IMR-90 (cell line): ENCODE measurements at regions not wholly inside any gene's neighbourhood (a gene's known extent, or its start where the extent isn't known, plus 50 kb on each side); places are given as distances from the start of the nearest gene placed in this dataset.

Experiments
- CEBPB ChIP-seq: IDR thresholded peaks from 2 replicates; pipeline ENCODE4 v1.6.1; 2012; ENCODE audit warnings: low read depth, low read length, improper control_type of control experiment
- CTCF ChIP-seq: conservative IDR thresholded peaks from 2 replicates; pipeline ENCODE4 v1.5.1; 2012; ENCODE audit warnings: mild to moderate bottlenecking, low read depth, low read length, improper control_type of control experiment
- MAFK ChIP-seq: IDR thresholded peaks from 2 replicates; pipeline ENCODE4 v1.6.1; 2012; ENCODE audit warnings: low read depth, low read length, improper control_type of control experiment
- MAZ ChIP-seq: IDR thresholded peaks from 2 replicates; pipeline ENCODE4 v1.6.1; 2012; ENCODE audit warnings: low read depth, mild to moderate bottlenecking, low read length, improper control_type of control experiment, moderate library complexity, borderline replicate concordance
- MXI1 ChIP-seq: IDR thresholded peaks from 2 replicates; pipeline ENCODE4 v1.6.1; 2012; ENCODE audit warnings: low read depth, mild to moderate bottlenecking, low read length, moderate library complexity, borderline replicate concordance
- POLR2A ChIP-seq: IDR thresholded peaks from 2 replicates; pipeline ENCODE4 v1.6.1; 2012; ENCODE audit warnings: mild to moderate bottlenecking, low read depth, low read length
- RAD21 ChIP-seq: IDR thresholded peaks from 2 replicates; pipeline ENCODE4 v1.6.1; 2012; ENCODE audit warnings: low read length, improper control_type of control experiment
- RCOR1 ChIP-seq: IDR thresholded peaks from 2 replicates; pipeline ENCODE4 v1.6.1; 2012; ENCODE audit warnings: mild to moderate bottlenecking, low read length, improper control_type of control experiment; ENCODE audit not compliant: insufficient replicate concordance
- RFX5 ChIP-seq: IDR thresholded peaks from 2 replicates; pipeline ENCODE4 v1.8.0; 2012; ENCODE audit warnings: low read depth, mild to moderate bottlenecking, low read length, moderate library complexity
- SMC3 ChIP-seq: fragments of 150-350 bp; IDR thresholded peaks from 2 replicates; pipeline ENCODE4 v1.6.1; 2016; ENCODE audit warnings: low read depth, mild to moderate bottlenecking, antibody characterized with exemption, low read length, moderate library complexity
- USF2 ChIP-seq: fragments of 150-350 bp; IDR thresholded peaks from 2 replicates; pipeline ENCODE4 v1.6.1; 2017; ENCODE audit warnings: mild to moderate bottlenecking, antibody characterized with exemption, low read length, low read depth
- TF ChIP-seq, protein P1 (sequence below): fragments of 150-350 bp; IDR thresholded peaks from 2 replicates; pipeline ENCODE4 v1.6.1; 2016; ENCODE audit warnings: low read depth, mild to moderate bottlenecking, low read length, moderate library complexity, borderline replicate concordance

- no peak for TF ChIP-seq RFX5
- no peak for TF ChIP-seq POLR2A
- no peak for TF ChIP-seq CTCF
- TF ChIP-seq MAFK, result no peak
- no peak for TF ChIP-seq MAZ
- TF ChIP-seq RAD21, result no peak
- TF ChIP-seq MXI1, result no peak
- no peak for TF ChIP-seq CEBPB
- no peak for TF ChIP-seq USF2
- TF ChIP-seq, protein P1, sequence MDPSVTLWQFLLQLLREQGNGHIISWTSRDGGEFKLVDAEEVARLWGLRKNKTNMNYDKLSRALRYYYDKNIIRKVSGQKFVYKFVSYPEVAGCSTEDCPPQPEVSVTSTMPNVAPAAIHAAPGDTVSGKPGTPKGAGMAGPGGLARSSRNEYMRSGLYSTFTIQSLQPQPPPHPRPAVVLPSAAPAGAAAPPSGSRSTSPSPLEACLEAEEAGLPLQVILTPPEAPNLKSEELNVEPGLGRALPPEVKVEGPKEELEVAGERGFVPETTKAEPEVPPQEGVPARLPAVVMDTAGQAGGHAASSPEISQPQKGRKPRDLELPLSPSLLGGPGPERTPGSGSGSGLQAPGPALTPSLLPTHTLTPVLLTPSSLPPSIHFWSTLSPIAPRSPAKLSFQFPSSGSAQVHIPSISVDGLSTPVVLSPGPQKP, result no peak
- TF ChIP-seq SMC3, result no peak
- no peak for TF ChIP-seq RCOR1
Observed at GRCh38 chr20:57083072-57083471, 183.4 kb downstream of the BMP7 start.
